GM21529 (cell line): ENCODE measurements at regions not wholly inside any gene's neighbourhood (a gene's known extent, or its start where the extent isn't known, plus 50 kb on each side); places are given as distances from the start of the nearest gene placed in this dataset.
"Not testable (repeated sequence)": the region's sequence is repeated elsewhere in the genome, so short reads cannot be mapped to it uniquely, and the experiment has no call there.

Experiments
- ATAC-seq: cut with Tn5 transposase; IDR thresholded peaks from one replicate; pipeline ENCODE4 v1.9.1; 2021; ENCODE audit not compliant: unreplicated experiment

GRCh38 chr5:74535926-74536325, 104.6 kb downstream of the ENC1 start:
- no peak for ATAC-seq

- ATAC-seq = no peak
Measured at GRCh38 chr5:74534397-74535129, 106.0 kb downstream of the ENC1 start.

- ATAC-seq = no peak
Measured at GRCh38 chr5:74530326-74531050, 110.0 kb downstream of the ENC1 start.

GRCh38 chr5:74529101-74529500, 111.4 kb downstream of the ENC1 start:
- no peak for ATAC-seq

GRCh38 chr5:74526111-74526510, 114.4 kb downstream of the ENC1 start:
- ATAC-seq = no peak

GRCh38 chr5:74524767-74525166, 115.8 kb downstream of the ENC1 start:
- ATAC-seq = not testable (repeated sequence)

GRCh38 chr5:74523698-74524097, 116.8 kb downstream of the ENC1 start:
- not testable (repeated sequence) for ATAC-seq

GRCh38 chr5:74522838-74523237, 117.7 kb downstream of the ENC1 start:
- ATAC-seq = not testable (repeated sequence)

GRCh38 chr5:74521401-74521800, 119.1 kb downstream of the ENC1 start:
- no peak for ATAC-seq

GRCh38 chr5:74519679-74520078, 120.8 kb downstream of the ENC1 start:
- no peak for ATAC-seq

GRCh38 chr5:74519161-74519571, 121.4 kb downstream of the ENC1 start:
- no peak for ATAC-seq

- no peak for ATAC-seq
Measured at GRCh38 chr5:74517700-74518099, 122.8 kb downstream of the ENC1 start.

GRCh38 chr5:74516211-74516636, 124.3 kb downstream of the ENC1 start:
- ATAC-seq = no peak

GRCh38 chr5:74514888-74515551, 125.5 kb downstream of the ENC1 start:
- no peak for ATAC-seq

GRCh38 chr5:74511770-74512169, 128.8 kb downstream of the ENC1 start:
- ATAC-seq = not testable (repeated sequence)

GRCh38 chr5:74510476-74511075, 130.0 kb downstream of the ENC1 start:
- ATAC-seq = no peak

GRCh38 chr5:74507370-74508005, 133.0 kb downstream of the ENC1 start:
- ATAC-seq = no peak

GRCh38 chr5:74506119-74506518, 134.4 kb downstream of the ENC1 start:
- ATAC-seq = no peak

- ATAC-seq = no peak
Measured at GRCh38 chr5:74504463-74504862, 136.1 kb downstream of the ENC1 start.

GRCh38 chr5:74502479-74502950, 138.0 kb downstream of the ENC1 start:
- no peak for ATAC-seq
